Left lobe of liver (tissue), 2 donors: ENCODE measurements at regions not wholly inside any gene's neighbourhood (a gene's known extent, or its start where the extent isn't known, plus 50 kb on each side); places are given as distances from the start of the nearest gene placed in this dataset.
A peak's percentile ranks its signal among the peaks of the same experiment; 100 is the strongest.
"Not testable (repeated sequence)": the region's sequence is repeated elsewhere in the genome, so short reads cannot be mapped to it uniquely, and the experiment has no call there.

Experiments
- ATAC-seq: fragments of 200-7000 bp; cut with Tn5 transposase; one replicate; pipeline ENCODE4 v1.9.1; 2020; ENCODE audit warnings: mild to moderate bottlenecking, moderate library complexity
- DNase-seq: peaks from one replicate; pipeline ENCODE4 v3.0.0-alpha.2; 2020; ENCODE audit warnings: low spot score
- donor health status: DM: no; HTN: no; CAD: no; lungs with moderate emphysema.
- donor health status: DM: no; HTN: yes; CAD: no.

DNA sequence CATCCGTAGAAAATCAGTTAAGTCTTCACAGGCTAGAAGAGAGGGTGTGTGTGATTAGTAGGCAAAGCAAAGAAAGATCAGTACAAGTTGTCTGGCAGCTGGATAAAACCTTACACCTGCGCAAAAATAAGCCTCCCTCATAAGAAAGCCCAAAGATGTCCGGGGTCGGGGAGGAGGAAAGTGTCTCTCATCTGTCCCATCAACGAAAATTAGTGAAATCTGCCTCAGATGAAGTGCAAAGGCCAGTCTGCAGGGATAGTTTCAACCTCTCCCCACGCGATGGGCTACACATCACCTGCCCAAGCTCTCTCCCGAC, 333.9 kb downstream of the SRGAP2C start:
- ATAC-seq = no peak
- no peak for DNase-seq

DNA sequence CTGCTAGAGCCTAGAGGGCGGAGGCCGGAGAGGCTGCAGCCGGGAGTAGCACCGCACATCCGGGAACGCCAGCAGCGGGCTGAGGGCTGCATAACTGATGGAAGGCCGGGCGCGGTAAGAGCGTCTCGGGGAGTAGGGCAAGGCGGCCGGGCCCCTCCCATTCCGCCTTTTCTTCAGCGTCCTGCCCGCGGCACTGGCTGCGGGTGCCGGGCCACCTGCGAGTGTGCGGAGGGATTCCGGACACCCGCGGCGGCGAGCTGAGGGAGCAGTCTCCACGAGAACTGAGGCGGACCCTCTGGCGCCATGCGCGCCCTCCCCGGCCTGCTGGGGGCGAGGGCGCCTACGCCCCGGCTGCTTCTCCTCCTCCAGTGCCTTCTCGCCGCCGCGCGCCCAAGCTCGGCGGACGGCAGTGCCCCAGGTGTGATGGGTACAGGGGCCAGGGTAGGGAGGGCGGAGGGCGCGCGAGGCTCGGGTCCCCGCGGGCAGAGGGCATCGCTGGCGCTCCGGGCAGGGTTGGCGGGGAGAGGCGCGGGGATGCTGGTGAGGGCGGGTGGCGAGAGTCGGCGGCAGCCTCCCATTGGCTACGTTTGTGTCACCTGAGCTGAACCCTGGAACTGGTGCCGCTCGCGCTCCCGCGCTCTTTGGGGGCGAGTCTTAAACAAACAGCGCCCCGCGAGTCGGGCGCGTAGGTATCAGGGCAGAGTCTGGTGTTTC, 334.4 kb downstream of the SRGAP2C start:
- ATAC-seq = peak; percentile 86
- peak; percentile 93 for DNase-seq

DNA sequence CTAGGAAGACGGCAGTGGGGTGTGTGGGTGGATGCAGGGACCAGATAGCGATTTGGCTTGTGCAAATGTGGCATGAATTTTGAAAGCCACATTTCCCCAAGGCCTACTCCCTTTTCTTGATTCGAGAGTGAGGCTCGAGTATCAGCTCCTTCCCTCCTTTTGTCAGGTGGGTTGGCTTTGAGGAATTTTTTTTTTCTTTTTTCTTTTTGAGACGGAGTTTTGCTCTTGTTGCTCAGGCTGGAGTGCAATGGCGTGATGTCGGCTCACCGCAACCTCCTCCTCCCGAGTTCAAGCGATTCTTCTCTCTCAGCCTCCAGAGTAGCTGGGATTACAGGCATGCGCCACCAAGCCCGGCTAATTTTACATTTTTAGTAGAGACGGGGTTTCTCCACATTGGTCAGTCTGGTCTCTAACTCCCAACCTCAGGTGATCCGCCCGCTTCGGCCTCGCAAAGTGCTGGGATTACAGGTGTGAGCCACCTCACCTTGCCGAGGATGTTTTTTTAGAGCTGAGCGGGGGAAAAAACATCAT, 335.0 kb downstream of the SRGAP2C start:
- DNase-seq, ATAC-seq: not testable (repeated sequence)

DNA sequence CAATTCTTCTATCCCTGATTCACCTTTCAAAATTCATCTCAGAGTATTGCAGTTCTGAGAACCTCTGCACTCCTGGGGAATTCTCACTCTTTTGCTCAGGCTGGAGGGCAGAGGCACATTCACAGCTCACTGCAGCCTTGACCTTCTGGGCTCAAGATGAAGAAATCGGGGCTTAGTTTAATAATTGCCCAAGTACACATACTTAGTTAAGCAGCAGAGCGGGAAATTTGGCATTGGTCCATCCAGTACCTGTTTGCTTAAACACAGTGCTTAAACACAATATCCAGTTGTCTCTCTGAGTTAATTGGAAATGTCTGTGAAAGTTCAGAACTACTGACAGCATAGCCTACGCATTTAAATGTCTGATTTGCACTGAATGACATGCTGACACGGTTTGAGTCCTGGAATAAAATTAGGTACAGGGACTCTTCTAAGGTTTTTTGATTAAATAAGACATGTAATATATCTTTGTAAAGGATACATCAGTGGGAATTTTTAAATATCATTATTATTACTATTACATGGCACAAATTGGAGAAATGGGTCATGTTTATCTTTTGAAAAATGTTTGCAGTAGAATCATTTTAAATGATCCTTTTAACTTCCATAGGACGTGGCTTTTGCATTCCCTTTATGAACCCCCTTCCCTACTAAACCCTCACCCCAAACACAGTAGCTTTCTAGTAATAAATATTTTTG, 337.4 kb downstream of the SRGAP2C start:
- DNase-seq = peak; percentile 85
- peak; percentile 53 for ATAC-seq

DNA sequence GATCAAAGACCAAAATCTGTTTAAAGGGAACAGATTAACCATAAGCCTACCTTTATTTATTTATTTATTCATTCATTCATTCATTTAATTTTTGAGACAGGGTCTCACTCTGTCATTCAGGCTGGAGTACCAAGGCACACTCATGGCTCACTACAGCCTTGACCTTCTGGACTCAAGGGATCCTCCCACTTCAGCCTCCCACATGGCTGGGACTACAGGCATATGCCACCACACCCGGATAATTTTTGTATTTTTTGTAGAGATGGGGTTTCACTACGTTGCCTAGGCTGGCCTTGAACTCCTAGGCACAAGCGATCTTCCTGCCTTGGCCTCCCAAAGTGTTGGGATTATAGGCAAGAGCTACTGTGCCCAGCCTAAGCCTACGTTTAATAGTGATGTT, 338.3 kb downstream of the SRGAP2C start:
- not testable (repeated sequence) for ATAC-seq, DNase-seq

DNA sequence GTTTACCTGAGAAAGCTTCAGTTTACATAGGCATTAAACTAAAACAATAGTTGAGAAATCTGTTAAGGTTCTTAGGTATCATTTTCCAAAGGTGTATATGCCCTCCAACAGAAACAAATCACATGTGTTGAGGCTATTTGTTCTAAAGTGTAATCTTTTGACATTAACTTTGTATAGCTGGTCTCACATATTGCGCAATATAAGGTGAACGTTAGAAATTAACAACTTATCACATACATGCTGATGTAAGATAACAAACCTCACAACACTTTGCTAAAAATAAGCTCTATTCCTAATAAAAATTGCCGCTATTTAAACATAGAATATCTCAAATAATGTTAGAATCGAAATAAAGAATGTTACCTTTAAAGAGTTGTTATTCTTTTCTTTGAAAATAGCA, 340.6 kb downstream of the SRGAP2C start:
- ATAC-seq = no peak
- DNase-seq = no peak

DNA sequence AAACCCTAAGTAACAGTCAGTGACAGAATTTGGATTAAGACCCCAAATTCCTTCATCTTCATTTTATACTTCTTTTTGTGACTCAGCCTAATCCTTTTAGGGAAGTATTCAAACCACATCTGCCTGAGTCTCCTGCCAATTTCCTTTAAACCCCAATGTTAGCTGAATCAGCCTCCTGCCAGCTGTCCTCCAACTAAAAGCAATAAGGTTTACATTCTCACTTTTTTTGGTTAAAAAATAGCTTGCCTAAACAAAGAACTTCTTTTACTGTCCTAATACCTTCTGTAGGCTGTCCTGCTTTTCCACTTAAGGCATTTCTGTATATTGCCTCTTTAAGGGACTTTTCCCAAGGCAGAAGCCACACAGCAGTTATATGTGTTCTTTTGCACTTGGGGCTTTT, 344.2 kb downstream of the SRGAP2C start:
- peak; percentile 44 for ATAC-seq
- DNase-seq = not testable (repeated sequence)

DNA sequence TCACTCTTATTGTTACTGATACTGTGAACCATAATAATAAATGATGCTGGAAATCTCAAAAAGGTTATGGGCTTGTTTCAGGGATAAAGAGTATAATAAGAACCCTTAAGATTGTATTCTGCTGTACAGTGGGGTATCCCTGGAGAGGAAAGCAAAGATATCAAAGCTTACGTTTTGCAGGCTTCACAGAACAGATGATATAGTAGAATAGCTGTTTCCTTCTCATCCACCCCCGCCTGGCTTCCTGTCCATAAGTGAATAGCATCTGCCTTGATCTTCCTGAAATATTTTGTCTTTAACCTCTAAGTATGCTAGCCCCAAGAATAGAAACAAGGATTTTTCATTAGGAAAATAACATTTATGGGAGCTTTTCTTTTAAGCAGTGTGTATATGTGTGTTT, 345.3 kb downstream of the SRGAP2C start:
- DNase-seq, ATAC-seq: not testable (repeated sequence)

DNA sequence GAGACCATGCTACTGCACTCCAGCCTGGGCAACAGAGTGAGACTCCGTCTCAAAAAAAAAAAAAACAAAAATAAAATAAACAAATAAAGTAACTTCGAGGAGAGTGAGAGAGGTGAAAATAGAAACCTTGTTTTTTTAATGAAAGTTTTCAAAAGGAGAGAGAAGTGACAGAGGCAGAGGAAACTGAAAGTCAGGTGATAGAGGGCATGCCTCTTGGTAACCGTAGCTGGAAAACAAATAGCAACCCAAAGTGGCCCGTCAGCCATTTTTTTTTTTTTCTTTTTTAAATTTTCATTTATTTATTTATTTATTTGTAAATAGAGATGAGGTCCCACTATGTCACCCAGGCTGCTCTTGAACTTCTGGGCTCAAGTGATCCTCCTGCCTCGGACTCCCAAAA, 347.0 kb downstream of the SRGAP2C start:
- ATAC-seq, DNase-seq: not testable (repeated sequence)

DNA sequence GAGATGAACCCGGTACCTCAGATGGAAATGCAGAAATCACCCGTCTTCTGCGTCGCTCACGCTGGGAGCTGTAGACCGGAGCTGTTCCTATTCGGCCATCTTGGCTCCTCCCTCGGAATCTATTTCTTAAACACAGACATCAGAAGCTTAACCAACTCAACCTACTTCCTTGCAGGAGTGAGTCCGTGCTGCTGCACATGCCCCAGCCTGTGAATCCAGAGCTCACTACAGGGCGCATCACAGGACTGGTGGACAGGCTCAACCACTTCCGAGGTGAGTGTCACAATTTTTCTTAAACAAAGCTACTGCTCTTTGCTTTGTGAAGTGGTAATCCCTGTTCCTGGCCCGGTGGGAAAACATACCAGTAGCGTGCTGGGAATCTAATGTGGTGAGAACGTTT, 353.4 kb downstream of the SRGAP2C start:
- DNase-seq, ATAC-seq: not testable (repeated sequence)

DNA sequence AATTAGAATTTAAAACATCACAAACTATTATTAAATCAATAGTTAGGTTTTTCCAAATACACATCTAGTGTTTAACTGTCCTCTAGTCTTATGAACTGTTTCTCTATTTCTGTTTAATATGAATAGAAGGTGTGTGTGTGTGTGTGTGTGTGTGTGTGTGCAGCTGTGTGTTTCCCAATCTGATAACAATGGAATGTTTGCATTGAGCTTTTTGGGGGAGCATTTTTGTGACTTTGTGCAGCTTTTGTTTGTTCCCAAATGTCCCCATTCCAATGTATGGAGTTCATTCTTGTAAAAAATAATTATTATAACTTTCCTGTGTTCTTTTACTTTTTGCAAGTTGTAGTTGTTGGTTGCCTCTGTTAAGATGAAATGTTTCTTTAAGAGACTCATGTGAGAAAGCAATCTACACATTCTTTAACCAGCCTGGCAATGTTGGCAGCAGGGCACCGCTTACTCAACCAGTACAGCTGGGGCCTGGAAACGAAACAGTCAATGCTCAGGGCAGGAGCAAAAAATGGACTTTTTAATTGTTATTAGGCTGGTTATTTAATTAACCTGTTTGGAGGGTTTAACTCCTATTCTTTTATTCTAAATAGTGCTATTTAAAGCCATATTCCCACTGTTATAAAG, 354.3 kb downstream of the SRGAP2C start:
- ATAC-seq = no peak

DNA sequence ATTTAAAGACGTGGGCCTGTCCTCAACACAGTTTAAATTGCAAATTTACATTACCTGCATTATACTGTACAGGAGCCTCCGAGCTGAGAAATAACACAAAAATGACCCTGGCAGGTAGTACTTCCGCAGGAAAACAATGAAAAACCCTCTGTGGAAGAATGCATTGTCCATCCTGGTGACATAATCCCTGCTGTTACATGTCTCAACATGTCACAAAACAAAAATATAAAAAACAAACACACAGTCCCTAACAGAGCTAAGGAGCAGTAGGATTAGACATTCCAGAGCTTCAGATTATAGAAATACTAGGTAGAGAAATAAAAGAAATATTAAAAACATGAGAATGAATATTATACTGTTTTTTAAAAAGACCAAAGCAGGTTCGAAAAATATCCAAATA, 359.2 kb downstream of the SRGAP2C start:
- not testable (repeated sequence) for ATAC-seq, DNase-seq

More for the DNA sequence above, 354.3 kb downstream of the SRGAP2C start:
- DNase-seq = no peak

DNA sequence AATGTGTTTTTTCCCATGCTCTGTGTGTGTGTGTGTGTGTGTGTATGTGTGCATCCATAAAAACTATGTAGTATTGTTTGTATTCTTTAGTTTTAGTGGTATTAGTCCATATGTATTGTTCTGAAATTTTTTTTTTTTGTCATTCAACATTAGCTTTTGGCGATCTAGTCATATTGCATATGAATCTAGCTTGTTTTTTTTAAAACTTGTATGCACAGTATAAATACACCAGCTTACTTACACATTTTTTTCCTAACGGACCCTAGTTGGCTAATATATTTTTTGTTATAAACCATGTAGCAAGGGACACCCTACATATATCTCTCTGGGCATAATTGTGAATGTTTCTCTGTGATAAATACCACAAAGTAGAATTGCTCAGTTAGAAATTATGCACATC, 359.7 kb downstream of the SRGAP2C start:
- ATAC-seq (no peak), DNase-seq (no peak)

DNA sequence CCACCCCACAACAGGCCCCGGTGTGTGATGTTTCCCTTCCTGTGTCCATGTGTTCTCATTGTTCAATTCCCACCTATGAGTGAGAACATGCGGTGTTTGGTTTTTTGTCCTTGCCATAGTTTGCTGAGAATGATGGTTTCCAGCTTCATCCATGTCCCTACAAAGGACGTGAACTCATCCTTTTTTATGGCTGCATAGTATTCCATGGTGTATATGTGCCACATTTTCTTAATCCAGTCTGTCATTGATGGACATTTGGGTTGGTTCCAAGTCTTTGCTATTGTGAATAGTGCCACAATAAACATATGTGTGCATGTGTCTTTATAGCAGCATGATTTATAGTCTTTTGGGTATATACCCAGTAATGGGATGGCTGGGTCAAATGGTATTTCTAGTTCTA, 361.1 kb downstream of the SRGAP2C start:
- DNase-seq, ATAC-seq: not testable (repeated sequence)

DNA sequence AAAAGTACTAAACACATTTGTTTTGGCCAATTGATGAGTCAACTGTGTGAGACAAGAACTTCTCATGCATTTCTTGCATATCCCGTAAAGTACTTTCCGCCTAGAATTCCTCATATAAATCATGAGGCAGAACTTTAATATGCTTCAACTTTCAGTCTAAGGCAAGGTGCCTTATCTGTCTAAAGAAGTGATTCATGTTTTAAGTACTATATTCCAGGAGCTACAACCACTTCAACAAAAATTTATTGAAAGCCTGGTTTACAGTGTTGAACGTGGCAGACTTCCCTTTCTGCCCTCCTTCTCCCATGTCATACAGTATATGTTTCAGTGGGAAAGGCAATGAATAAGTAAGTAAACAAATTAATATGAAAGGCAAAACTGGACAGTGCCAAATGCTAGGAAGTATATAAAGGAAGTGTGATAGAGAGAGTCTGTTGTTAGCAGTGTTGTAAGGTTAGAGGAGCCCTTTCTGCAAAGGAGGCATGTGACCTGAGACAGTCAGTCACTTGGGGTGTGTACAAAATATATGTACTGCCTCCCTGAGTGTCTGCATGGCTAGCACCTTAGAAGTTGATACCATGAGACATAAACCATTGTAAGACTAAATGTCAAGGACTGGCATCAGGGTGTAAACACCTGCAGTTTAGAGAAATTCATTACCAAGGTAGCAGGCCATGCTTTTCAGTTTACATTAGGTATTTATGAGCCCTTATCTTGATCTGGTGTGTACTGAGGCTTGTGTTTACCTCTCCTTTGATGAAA, 362.2 kb downstream of the SRGAP2C start:
- ATAC-seq = no peak
- no peak for DNase-seq

DNA sequence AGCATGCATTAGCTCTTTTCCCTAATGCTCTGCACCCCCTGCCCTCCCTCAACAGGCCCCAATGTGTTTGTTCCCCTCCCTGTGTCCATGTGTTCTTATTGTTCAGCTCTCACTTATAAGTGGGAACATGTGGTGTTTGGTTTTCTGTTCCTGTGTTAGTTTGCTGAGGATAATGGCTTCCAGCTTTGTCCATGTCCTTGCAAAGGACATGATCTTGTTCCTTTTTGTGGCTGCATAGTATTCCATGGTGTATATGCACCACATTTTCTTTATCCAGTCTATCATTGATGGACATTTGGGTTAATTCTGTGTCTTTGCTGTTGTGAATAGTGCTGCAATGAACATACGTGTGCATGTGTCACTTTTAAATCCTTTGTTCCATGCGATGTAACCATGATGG, 363.0 kb downstream of the SRGAP2C start:
- not testable (repeated sequence) for DNase-seq, ATAC-seq

DNA sequence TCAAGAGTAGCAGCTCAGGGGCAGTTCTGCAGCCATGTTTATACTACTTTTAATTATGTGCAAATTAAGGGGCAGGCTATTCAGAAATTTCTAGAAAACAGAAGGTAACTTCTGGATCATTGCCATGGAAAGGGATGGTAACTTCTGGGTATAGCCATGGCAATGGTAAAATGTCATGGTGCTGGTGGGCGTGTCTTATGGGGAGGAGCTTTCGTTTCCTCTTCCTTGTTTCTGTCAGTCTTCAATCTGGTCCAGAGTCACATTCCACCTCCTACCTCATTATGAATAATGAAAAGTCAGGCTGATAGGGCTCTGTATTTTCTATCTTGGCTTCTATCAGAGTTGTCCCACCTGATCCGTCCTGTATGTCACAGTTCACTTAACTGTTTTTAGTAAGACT, 366.0 kb downstream of the SRGAP2C start:
- not testable (repeated sequence) for DNase-seq, ATAC-seq

DNA sequence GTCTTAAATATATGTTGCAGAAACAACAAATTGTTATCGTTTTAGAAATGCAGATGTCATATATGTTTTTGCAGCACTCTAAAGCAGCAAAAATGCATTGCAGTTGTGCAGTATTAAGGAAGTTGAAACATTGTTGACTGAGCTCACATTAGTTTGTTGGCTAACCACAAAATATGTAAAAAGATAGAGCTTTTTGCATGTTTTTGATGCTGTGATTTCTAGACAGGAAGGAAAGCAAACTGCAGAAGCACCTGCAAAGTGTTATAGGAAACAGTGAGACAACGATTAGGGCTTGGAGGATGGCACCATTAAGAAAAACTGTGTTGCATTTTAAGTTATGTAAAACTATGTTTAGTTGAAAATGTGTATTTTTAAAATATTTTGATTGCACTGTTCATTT, 366.7 kb downstream of the SRGAP2C start:
- ATAC-seq, DNase-seq: not testable (repeated sequence)

DNA sequence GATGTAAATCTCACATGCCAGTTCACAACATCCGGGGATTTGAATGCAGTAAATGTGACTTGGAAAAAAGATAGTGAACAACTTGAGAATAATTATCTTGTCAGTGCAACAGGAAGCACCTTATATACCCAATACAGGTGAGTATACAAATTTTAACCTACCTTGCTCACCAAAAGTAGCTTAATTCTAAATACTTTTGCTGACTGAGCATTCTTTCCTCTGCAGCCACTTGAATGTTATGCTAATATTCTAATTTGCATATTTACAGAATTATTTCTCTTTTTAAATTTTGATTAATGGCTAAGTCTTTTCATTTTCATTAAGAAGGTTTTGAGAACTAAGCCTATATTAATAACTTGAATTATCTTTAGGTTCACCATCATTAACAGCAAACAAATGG, 371.8 kb downstream of the SRGAP2C start:
- not testable (repeated sequence) for DNase-seq, ATAC-seq

DNA sequence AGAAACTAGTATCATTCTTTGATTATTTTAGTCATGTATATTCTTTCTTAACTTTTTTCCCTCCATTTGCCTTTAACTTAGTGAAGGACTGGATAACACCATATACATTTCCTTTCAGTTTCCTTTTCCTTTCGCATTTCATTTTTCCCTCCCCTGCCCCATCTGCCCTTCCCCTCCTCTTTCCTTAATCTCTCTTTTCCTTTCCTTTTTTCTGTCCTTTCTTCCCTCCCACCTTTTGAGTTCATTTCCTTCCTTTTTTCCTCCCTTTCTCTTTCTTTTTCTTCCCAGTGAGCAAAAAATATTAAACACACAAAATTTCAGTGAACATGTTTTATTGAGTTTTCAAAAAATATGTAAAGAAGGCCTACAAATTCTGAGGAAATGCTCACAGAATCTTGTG, 373.3 kb downstream of the SRGAP2C start:
- not testable (repeated sequence) for ATAC-seq, DNase-seq

DNA sequence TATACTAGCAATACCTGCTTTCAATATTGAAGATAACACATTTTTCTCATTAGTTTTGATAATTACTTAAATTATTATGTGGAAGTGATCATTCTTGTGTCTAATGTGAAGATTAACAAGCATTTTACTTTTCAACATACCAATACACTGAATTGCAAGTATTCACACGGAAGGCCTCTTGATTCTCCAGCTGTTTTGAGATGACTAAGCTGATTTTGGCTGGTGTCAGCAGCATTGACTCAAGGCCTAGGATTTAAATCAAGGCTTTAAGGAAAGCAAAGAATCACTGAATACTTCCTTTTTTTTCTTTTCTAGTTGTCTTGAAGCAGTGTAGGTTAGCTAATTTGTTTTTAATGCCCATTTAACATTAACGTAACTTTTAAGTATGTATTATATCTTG, 373.7 kb downstream of the SRGAP2C start:
- ATAC-seq (no peak), DNase-seq (no peak)
